HG02840 (cell line): ENCODE measurements at regions not wholly inside any gene's neighbourhood (a gene's known extent, or its start where the extent isn't known, plus 50 kb on each side); places are given as distances from the start of the nearest gene placed in this dataset.
A peak's percentile ranks its signal among the peaks of the same experiment; 100 is the strongest.
"Not testable (repeated sequence)": the region's sequence is repeated elsewhere in the genome, so short reads cannot be mapped to it uniquely, and the experiment has no call there.

Experiments
- ATAC-seq: cut with Tn5 transposase; IDR thresholded peaks from one replicate; pipeline ENCODE4 v1.9.1; 2021; ENCODE audit warnings: mild to moderate bottlenecking, moderate library complexity, moderate number of reproducible peaks; ENCODE audit not compliant: unreplicated experiment, low FRiP score

DNA sequence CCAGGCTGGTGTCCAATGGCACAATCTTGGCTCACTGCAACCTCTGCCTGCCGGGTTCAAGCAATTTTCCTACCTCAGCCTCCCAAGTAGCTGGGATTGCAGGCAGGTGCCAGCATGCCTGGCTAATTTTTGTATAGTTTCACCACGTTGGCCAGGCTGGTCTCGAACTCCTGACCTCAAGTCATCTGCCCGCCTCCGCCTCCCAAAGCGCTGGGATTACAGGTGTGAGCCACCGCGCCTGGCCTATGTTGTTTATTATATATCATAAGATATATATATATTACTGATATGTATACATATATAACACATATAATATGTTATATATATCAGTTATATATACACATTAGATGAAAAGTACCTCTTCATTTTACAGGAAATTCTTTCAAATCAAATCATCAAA lies 914.7 kb downstream of the FOXD4L5 start:
- ATAC-seq = not testable (repeated sequence)

DNA sequence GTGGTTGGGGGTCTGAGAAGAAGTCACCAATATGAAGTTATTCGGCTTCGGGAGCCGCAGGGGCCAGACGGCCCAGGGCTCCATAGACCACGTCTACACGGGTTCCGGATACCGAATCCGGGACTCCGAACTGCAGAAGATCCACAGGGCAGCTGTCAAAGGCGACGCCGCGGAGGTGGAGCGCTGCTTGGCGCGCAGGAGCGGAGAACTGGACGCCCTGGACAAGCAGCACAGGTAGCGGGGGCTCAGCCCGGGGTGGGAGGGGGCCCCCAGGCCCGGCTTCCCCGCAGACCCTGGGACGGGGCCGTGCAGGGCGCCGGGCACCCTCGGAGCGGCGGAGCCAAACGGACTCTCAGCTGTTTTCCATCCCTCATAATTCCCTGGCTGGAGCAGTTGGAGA lies 915.4 kb downstream of the FOXD4L5 start:
- not testable (repeated sequence) for ATAC-seq

DNA sequence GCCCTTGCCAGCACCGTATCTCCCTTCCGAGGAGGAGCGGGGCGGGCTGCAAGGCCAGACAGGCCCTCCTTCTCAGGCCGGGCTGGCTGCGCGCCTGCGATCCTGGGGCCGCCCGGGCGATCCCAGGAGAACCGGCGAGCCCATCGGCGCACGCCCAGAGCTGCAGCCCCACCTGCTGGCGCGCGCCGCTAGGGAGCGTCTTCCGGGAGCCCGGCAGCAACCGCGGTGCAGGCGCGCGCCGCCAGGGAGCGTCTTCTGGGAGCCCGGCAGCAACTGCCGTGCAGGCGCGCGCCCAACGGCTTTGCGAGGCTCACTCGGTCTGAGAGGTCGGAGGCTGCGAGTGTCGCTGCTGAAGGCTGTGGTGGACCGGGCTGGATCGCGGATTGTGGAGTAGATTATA lies 915.9 kb downstream of the FOXD4L5 start:
- peak; percentile 100 for ATAC-seq

- ATAC-seq = not testable (repeated sequence)
Observed at GRCh38 chr9:64368644-64368942, 916.4 kb downstream of the FOXD4L5 start.

DNA sequence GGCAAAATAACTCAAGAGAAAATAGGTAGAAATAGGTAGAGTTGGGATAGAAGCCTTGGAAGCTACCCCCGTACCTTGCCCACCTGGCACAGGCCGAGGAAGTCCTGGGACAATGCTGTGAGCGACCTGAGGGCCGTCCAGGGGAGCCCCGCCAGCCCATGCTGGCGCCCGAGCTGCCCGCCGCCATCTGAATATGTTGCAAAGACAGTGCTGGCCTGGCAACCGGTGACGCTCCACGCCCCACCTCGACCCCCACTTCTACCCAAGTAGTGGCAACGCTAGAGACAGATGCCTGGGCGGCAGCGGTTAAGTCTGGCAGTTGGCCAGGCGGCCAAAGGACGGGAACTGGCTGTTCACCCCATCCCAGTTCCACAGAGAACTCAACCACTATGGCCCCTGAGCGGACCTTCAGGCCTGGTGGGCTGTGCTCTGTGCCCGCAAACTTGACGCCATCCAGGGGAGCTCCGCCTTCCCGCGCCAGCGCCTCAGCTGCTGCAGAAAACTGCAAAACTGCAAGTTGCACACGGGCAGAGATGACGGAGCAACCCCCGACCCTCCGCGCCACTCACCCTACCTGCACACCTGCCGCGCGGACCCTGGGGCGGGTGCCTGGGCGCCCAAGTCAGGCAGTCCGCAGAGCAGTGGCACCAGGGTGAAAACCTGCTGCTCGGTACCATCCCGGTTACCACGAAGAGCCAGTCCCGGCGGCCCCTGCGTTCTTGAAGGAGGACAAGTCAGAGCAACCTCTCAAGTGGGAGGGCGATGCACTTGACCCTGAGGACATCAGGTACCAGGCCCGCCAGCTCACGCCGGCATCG lies 917.0 kb downstream of the FOXD4L5 start:
- ATAC-seq = not testable (repeated sequence)
